ENCODE measurements at regions not wholly inside any gene's neighbourhood (a gene's known extent, or its start where the extent isn't known, plus 50 kb on each side); places are given as distances from the start of the nearest gene placed in this dataset.
A peak's percentile ranks its signal among the peaks of the same experiment; 100 is the strongest.
"Not testable (repeated sequence)": the region's sequence is repeated elsewhere in the genome, so short reads cannot be mapped to it uniquely, and the experiment has no call there.

DNA sequence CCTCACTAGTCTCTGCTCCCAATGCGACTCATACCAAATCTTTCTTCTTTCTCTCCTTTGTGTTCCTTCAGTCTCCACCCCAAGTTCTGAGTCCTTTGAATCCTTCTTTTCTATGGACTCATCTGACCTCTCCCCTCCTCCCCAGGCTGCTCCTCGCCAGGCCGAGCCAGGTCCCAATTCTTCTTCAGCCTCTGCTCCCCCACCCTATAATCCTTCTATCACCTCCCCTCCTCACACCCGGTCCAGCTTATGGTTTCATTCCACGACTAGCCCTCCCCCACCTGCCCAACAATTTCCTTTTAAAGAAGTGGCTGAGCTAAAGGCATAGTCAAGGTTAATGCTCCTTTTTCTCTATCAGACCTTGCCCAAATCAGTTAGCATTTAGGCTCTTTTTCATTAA lies 518.5 kb downstream of the MATN1 start:
- H3K27ac ChIP-seq (ENCODE audit: low read depth, low read length); H3K9ac ChIP-seq (ENCODE audit: extremely low read depth, low read length, poor library complexity, severe bottlenecking); H3K4me3 Mint-ChIP-seq; H3K27me3 Mint-ChIP-seq (ENCODE audit: insufficient read depth); H3K4me1 Mint-ChIP-seq; H3K4me1 ChIP-seq (ENCODE audit: control insufficient read depth, insufficient read depth, low read length); H3K4me3 ChIP-seq (ENCODE audit: low read length); H3K27ac Mint-ChIP-seq; H3K27me3 ChIP-seq (ENCODE audit: control insufficient read depth, insufficient read depth, low read length, poor library complexity, severe bottlenecking); H3K36me3 ChIP-seq (ENCODE audit: control insufficient read depth, insufficient read depth, low read length); H3K36me3 Mint-ChIP-seq (ENCODE audit: low read depth): not testable (repeated sequence)
- peaks cover 22% of the 10 kb centered on the region for H3K9me3 ChIP-seq (ENCODE audit: control insufficient read depth, low read length)
- peaks cover 29% of the 10 kb centered on the region for H3K9me3 Mint-ChIP-seq
- peak; percentile 9 for DNase-seq
- WGBS, 2 experiments (ENCODE audit: insufficient coverage in 1 of 2, insufficient read length in 1 of 2) = 71 to 84% methylated on average over 4 to 5 of the region's 5 CpGs

GRCh38 chr1:30201015-30201414 lies 522.4 kb downstream of the MATN1 start:
- no peak for TF ChIP-seq CTCF (conservative IDR thresholded peaks at IDR 0.05)
- Histone ChIP-seq H3K9ac (ENCODE audit: extremely low read depth, low read length, poor library complexity, severe bottlenecking) (no peak overlapping the region), H3K27me3 (ENCODE audit: control insufficient read depth, insufficient read depth, low read length, poor library complexity, severe bottlenecking) (no peaks in the 10 kb centered on the region), H3K4me1 (ENCODE audit: control insufficient read depth, insufficient read depth, low read length) (no peaks in the 10 kb centered on the region), H3K4me3 (ENCODE audit: low read length) (no peak overlapping the region), H3K36me3 (ENCODE audit: control insufficient read depth, insufficient read depth, low read length) (no peaks in the 10 kb centered on the region), H3K27ac (ENCODE audit: low read depth, low read length) (no peak overlapping the region), H3K9me3 (ENCODE audit: control insufficient read depth, low read length) (peaks cover 24% of the 10 kb centered on the region)
- Mint-ChIP-seq H3K27ac (no peak overlapping the region), H3K27me3 (ENCODE audit: insufficient read depth) (peaks cover 2% of the 10 kb centered on the region), H3K9me3 (peaks cover 29% of the 10 kb centered on the region), H3K4me1 (peaks cover 2% of the 10 kb centered on the region), H3K4me3 (no peak overlapping the region), H3K36me3 (ENCODE audit: low read depth) (no peaks in the 10 kb centered on the region)
- no peak for DNase-seq
- no CpG with 5 or more reads among the region's 1 CpG for WGBS, 2 experiments (ENCODE audit: insufficient coverage in 1 of 2, insufficient read length in 1 of 2)

DNA sequence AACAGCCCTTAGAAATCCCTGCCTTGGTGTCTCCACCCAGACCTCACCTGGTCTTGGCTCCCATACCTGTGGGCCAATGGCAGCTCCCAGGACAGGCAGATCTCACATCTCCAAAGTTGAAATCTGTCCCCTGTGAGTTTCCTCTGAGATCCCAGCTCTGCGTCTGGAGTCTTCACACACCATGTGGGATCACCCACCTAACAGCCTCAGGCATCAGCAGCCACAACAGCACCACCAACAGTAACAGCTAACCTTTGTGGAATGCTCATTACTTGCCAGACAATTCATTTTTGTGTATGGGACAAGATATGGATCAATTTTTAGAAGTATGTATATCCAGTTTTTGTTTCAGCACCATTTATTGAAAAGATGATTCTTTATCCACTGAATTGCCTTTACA lies 523.2 kb downstream of the MATN1 start:
- Histone ChIP-seq H3K9me3 (ENCODE audit: control insufficient read depth, low read length) (peaks cover 24% of the 10 kb centered on the region), H3K4me1 (ENCODE audit: control insufficient read depth, insufficient read depth, low read length) (no peaks in the 10 kb centered on the region), H3K27me3 (ENCODE audit: control insufficient read depth, insufficient read depth, low read length, poor library complexity, severe bottlenecking) (no peaks in the 10 kb centered on the region), H3K4me3 (ENCODE audit: low read length) (no peak overlapping the region), H3K27ac (ENCODE audit: low read depth, low read length) (no peak overlapping the region), H3K36me3 (ENCODE audit: control insufficient read depth, insufficient read depth, low read length) (no peaks in the 10 kb centered on the region), H3K9ac (ENCODE audit: extremely low read depth, low read length, poor library complexity, severe bottlenecking) (no peak overlapping the region)
- 57% methylated on average over 1 of the region's 1 CpG; no CpG with 5 or more reads in 1 of the 2 experiments for WGBS, 2 experiments (ENCODE audit: insufficient coverage in 1 of 2, insufficient read length in 1 of 2)
- Mint-ChIP-seq H3K4me1 (peaks cover 2% of the 10 kb centered on the region), H3K27me3 (ENCODE audit: insufficient read depth) (peaks cover 2% of the 10 kb centered on the region), H3K27ac (no peak overlapping the region), H3K4me3 (no peak overlapping the region), H3K36me3 (ENCODE audit: low read depth) (no peaks in the 10 kb centered on the region), H3K9me3 (peaks cover 29% of the 10 kb centered on the region)
- no peak for DNase-seq
- TF ChIP-seq CTCF (conservative IDR thresholded peaks at IDR 0.05) = no peak

DNA sequence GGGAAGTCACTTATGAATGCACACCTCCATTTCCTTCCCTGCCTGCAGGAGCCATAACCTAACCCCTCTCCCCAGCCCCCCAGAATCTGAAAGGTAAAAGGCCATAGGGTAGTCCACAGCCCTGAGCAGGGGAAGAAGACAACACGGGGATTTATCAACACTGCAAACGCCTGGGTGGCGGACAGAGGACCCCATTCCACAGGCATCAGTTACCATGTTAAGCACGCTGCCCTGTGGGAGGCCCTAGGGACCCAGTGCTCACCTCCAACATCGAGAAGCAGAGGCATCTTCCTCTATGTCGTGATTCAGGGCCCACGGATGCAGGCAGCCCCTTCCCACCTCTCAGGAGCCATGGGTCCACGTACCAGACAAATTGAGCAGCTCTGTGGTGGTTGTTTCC lies 523.8 kb downstream of the MATN1 start:
- Histone ChIP-seq H3K4me1 (ENCODE audit: control insufficient read depth, insufficient read depth, low read length) (no peaks in the 10 kb centered on the region), H3K9ac (ENCODE audit: extremely low read depth, low read length, poor library complexity, severe bottlenecking) (no peak overlapping the region), H3K4me3 (ENCODE audit: low read length) (no peak overlapping the region), H3K27me3 (ENCODE audit: control insufficient read depth, insufficient read depth, low read length, poor library complexity, severe bottlenecking) (no peaks in the 10 kb centered on the region), H3K9me3 (ENCODE audit: control insufficient read depth, low read length) (peaks cover 24% of the 10 kb centered on the region), H3K27ac (ENCODE audit: low read depth, low read length) (no peak overlapping the region), H3K36me3 (ENCODE audit: control insufficient read depth, insufficient read depth, low read length) (no peaks in the 10 kb centered on the region)
- H3K4me1 Mint-ChIP-seq = peaks cover 2% of the 10 kb centered on the region
- H3K36me3 Mint-ChIP-seq (ENCODE audit: low read depth) = no peaks in the 10 kb centered on the region
- 88 to 92% methylated on average over 8 of the region's 8 CpGs for WGBS, 2 experiments (ENCODE audit: insufficient coverage in 1 of 2, insufficient read length in 1 of 2)
- no peak overlapping the region for H3K27ac Mint-ChIP-seq
- no peak overlapping the region for H3K4me3 Mint-ChIP-seq
- TF ChIP-seq CTCF (conservative IDR thresholded peaks at IDR 0.05) = no peak
- H3K9me3 Mint-ChIP-seq = peaks cover 29% of the 10 kb centered on the region
- H3K27me3 Mint-ChIP-seq (ENCODE audit: insufficient read depth) = peaks cover 2% of the 10 kb centered on the region
- no peak for DNase-seq

Data from endodermal cell (in vitro differentiated cells).